ENCODE measurements at regions not wholly inside any gene's neighbourhood (a gene's known extent, or its start where the extent isn't known, plus 50 kb on each side); places are given as distances from the start of the nearest gene placed in this dataset.

DNA sequence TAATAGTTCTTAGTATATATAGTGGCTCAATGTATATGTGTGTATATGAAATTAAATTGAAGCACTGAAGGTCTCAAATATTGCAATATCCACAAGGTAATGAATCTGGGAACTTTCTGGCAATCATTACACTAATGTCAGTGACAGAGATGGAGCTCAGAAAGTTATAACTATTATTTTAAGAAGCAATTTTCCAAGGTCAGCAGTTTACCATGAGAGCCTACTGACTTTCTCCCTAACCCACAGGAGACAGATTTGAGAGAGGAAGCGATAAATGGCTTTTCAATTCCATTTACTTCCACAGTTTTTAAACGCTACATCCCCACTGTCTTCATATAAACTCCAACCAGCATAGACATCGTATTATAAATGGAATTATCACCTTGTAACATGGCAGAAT, 92.9 kb downstream of the PCTP start:
- Mint-ChIP-seq H3K4me3 (no peak overlapping the region), H3K36me3 (peaks cover 7% of the 10 kb centered on the region; the same call in 1 of the 2 replicates), H3K9me3 (peaks cover 10% of the 10 kb centered on the region), H3K27ac (no peak overlapping the region), H3K27me3 (ENCODE audit: low read depth) (peaks cover 12% of the 10 kb centered on the region), H3K4me1 (peaks cover 5% of the 10 kb centered on the region; the same call in 1 of the 2 replicates)
- ATAC-seq, result no peak
- TF ChIP-seq FOXP1 (CRISPR knock-in tag; IDR thresholded peaks at IDR 0.05; ENCODE audit: borderline replicate concordance) (no peak), GRHL2 (CRISPR knock-in tag; IDR thresholded peaks at IDR 0.05; ENCODE audit: insufficient replicate concordance, severe bottlenecking) (no peak), GABPB1 (CRISPR knock-in tag; IDR thresholded peaks at IDR 0.05) (no peak), HMGA2 (CRISPR knock-in tag; IDR thresholded peaks at IDR 0.05) (no peak), JUN (CRISPR knock-in tag; IDR thresholded peaks at IDR 0.05) (no peak), ZNF263 (CRISPR knock-in tag; IDR thresholded peaks at IDR 0.05; ENCODE audit: low read depth) (no peak), SP1 (CRISPR knock-in tag; conservative IDR thresholded peaks at IDR 0.05) (no peak), RORB (CRISPR knock-in tag; IDR thresholded peaks at IDR 0.05) (no peak), OVOL2 (CRISPR knock-in tag; IDR thresholded peaks at IDR 0.05; ENCODE audit: borderline replicate concordance) (no peak)
- TF ChIP-seq, protein P1, sequence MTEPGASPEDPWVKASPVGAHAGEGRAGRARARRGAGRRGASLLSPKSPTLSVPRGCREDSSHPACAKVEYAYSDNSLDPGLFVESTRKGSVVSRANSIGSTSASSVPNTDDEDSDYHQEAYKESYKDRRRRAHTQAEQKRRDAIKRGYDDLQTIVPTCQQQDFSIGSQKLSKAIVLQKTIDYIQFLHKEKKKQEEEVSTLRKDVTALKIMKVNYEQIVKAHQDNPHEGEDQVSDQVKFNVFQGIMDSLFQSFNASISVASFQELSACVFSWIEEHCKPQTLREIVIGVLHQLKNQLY (CRISPR knock-in tag; IDR thresholded peaks at IDR 0.05), result no peak
- TF ChIP-seq, protein P2, sequence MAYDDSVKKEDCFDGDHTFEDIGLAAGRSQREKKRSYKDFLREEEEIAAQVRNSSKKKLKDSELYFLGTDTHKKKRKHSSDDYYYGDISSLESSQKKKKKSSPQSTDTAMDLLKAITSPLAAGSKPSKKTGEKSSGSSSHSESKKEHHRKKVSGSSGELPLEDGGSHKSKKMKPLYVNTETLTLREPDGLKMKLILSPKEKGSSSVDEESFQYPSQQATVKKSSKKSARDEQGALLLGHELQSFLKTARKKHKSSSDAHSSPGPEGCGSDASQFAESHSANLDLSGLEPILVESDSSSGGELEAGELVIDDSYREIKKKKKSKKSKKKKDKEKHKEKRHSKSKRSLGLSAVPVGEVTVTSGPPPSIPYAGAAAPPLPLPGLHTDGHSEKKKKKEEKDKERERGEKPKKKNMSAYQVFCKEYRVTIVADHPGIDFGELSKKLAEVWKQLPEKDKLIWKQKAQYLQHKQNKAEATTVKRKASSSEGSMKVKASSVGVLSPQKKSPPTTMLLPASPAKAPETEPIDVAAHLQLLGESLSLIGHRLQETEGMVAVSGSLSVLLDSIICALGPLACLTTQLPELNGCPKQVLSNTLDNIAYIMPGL (CRISPR knock-in tag; IDR thresholded peaks at IDR 0.05), result no peak
- TF ChIP-seq, protein P3, sequence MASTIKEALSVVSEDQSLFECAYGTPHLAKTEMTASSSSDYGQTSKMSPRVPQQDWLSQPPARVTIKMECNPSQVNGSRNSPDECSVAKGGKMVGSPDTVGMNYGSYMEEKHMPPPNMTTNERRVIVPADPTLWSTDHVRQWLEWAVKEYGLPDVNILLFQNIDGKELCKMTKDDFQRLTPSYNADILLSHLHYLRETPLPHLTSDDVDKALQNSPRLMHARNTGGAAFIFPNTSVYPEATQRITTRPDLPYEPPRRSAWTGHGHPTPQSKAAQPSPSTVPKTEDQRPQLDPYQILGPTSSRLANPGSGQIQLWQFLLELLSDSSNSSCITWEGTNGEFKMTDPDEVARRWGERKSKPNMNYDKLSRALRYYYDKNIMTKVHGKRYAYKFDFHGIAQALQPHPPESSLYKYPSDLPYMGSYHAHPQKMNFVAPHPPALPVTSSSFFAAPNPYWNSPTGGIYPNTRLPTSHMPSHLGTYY (CRISPR knock-in tag; IDR thresholded peaks at IDR 0.05), result no peak
- TF ChIP-seq, protein P4, sequence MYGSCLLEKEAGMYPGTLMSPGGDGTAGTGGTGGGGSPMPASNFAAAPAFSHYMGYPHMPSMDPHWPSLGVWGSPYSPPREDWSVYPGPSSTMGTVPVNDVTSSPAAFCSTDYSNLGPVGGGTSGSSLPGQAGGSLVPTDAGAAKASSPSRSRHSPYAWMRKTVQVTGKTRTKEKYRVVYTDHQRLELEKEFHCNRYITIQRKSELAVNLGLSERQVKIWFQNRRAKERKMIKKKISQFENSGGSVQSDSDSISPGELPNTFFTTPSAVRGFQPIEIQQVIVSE (CRISPR knock-in tag; IDR thresholded peaks at IDR 0.05; ENCODE audit: borderline replicate concordance), result no peak
- TF ChIP-seq, protein P5, sequence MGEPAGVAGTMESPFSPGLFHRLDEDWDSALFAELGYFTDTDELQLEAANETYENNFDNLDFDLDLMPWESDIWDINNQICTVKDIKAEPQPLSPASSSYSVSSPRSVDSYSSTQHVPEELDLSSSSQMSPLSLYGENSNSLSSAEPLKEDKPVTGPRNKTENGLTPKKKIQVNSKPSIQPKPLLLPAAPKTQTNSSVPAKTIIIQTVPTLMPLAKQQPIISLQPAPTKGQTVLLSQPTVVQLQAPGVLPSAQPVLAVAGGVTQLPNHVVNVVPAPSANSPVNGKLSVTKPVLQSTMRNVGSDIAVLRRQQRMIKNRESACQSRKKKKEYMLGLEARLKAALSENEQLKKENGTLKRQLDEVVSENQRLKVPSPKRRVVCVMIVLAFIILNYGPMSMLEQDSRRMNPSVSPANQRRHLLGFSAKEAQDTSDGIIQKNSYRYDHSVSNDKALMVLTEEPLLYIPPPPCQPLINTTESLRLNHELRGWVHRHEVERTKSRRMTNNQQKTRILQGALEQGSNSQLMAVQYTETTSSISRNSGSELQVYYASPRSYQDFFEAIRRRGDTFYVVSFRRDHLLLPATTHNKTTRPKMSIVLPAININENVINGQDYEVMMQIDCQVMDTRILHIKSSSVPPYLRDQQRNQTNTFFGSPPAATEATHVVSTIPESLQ (CRISPR knock-in tag; IDR thresholded peaks at IDR 0.05), result no peak
- TF ChIP-seq, protein P6, sequence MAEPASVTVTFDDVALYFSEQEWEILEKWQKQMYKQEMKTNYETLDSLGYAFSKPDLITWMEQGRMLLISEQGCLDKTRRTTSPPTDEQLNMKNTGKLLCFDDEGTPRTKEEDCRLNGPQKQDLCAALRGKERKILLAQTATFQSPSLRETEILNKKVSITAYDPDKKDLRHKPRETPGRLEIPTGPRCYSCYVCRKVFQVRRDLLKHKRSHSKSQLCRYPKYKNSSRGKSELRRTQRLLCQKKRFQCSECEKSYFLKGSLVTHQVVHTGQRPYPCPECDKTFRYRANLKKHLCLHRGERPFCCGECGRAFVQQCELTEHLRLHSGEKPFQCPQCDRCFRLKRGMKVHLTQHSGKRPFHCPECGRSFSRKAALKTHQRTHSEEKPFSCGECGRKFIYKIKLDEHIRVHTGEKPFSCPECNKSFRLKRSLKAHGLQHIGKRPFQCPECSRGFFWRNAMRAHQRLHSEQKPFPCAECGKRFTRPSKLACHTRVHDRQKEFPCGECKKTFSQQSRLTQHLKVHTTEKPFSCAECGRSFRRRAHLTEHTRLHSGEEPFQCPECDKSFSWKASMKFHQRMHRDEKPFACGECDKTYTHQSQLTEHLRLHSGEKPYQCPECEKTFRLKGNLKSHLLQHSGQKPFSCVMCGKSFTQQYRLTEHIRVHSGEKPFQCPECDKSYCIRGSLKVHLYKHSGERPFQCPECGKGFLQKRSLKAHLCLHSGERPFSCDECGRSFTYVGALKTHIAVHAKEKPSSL (CRISPR knock-in tag; conservative IDR thresholded peaks at IDR 0.05), result no peak
- TF ChIP-seq, protein P7, sequence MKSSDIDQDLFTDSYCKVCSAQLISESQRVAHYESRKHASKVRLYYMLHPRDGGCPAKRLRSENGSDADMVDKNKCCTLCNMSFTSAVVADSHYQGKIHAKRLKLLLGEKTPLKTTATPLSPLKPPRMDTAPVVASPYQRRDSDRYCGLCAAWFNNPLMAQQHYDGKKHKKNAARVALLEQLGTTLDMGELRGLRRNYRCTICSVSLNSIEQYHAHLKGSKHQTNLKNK (CRISPR knock-in tag; IDR thresholded peaks at IDR 0.05), result no peak
- TF ChIP-seq, protein P8, sequence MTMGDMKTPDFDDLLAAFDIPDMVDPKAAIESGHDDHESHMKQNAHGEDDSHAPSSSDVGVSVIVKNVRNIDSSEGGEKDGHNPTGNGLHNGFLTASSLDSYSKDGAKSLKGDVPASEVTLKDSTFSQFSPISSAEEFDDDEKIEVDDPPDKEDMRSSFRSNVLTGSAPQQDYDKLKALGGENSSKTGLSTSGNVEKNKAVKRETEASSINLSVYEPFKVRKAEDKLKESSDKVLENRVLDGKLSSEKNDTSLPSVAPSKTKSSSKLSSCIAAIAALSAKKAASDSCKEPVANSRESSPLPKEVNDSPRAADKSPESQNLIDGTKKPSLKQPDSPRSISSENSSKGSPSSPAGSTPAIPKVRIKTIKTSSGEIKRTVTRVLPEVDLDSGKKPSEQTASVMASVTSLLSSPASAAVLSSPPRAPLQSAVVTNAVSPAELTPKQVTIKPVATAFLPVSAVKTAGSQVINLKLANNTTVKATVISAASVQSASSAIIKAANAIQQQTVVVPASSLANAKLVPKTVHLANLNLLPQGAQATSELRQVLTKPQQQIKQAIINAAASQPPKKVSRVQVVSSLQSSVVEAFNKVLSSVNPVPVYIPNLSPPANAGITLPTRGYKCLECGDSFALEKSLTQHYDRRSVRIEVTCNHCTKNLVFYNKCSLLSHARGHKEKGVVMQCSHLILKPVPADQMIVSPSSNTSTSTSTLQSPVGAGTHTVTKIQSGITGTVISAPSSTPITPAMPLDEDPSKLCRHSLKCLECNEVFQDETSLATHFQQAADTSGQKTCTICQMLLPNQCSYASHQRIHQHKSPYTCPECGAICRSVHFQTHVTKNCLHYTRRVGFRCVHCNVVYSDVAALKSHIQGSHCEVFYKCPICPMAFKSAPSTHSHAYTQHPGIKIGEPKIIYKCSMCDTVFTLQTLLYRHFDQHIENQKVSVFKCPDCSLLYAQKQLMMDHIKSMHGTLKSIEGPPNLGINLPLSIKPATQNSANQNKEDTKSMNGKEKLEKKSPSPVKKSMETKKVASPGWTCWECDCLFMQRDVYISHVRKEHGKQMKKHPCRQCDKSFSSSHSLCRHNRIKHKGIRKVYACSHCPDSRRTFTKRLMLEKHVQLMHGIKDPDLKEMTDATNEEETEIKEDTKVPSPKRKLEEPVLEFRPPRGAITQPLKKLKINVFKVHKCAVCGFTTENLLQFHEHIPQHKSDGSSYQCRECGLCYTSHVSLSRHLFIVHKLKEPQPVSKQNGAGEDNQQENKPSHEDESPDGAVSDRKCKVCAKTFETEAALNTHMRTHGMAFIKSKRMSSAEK (CRISPR knock-in tag; IDR thresholded peaks at IDR 0.05; ENCODE audit: borderline replicate concordance), result no peak
- TF ChIP-seq, protein P9, sequence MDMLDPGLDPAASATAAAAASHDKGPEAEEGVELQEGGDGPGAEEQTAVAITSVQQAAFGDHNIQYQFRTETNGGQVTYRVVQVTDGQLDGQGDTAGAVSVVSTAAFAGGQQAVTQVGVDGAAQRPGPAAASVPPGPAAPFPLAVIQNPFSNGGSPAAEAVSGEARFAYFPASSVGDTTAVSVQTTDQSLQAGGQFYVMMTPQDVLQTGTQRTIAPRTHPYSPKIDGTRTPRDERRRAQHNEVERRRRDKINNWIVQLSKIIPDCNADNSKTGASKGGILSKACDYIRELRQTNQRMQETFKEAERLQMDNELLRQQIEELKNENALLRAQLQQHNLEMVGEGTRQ (CRISPR knock-in tag; IDR thresholded peaks at IDR 0.05), result no peak
- no peak for DNase-seq (ENCODE audit: low spot score)
- ChIA-PET POLR2A (no interaction called here), CTCF (no interaction called here)
